ENCODE measurements at regions not wholly inside any gene's neighbourhood (a gene's known extent, or its start where the extent isn't known, plus 50 kb on each side); places are given as distances from the start of the nearest gene placed in this dataset.

DNA sequence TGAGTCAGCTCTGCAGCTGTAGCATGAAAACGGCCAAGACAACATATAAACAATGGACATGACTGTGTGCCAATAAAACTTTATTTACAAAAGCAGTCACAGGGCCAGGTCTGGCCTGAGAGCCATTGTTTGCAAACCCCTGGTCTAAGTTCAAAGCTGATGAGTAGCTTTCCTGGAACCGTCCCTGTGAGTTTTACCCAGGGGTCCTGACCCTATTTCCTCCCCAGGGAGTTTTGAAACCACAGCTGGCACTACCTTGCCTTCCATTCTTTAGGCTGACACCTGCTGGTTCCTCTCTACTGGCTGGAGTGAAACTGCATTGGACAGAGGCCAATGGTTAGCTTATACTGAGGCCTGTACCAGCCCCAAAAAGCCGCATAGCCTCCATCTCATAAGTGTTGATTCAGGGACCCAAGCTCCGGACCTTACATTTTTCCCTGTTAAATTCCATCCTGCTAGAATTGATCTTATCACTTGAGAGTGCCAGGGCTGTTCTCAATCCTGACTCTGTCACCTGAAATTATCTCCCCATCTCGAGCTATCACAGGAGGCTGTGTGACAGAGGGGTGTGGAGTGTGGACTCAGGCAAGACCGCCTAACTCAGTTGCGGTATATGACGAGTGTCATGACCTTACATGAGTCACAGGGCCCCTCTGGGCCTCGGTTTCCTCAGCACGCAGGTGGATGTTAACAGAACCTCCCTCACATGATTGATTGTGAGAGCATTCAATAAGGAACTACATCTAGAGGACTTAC is 343.6 kb downstream of the NPHP4 start:
- TF ChIP-seq, protein P1, sequence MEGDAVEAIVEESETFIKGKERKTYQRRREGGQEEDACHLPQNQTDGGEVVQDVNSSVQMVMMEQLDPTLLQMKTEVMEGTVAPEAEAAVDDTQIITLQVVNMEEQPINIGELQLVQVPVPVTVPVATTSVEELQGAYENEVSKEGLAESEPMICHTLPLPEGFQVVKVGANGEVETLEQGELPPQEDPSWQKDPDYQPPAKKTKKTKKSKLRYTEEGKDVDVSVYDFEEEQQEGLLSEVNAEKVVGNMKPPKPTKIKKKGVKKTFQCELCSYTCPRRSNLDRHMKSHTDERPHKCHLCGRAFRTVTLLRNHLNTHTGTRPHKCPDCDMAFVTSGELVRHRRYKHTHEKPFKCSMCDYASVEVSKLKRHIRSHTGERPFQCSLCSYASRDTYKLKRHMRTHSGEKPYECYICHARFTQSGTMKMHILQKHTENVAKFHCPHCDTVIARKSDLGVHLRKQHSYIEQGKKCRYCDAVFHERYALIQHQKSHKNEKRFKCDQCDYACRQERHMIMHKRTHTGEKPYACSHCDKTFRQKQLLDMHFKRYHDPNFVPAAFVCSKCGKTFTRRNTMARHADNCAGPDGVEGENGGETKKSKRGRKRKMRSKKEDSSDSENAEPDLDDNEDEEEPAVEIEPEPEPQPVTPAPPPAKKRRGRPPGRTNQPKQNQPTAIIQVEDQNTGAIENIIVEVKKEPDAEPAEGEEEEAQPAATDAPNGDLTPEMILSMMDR (IDR thresholded peaks at IDR 0.05), result no peak
- TF ChIP-seq POLR2AphosphoS5 (IDR thresholded peaks at IDR 0.05) (no peak), POLR2A (IDR thresholded peaks at IDR 0.05) (no peak)
